Stomach (tissue), 4 donors: ENCODE measurements at regions not wholly inside any gene's neighbourhood (a gene's known extent, or its start where the extent isn't known, plus 50 kb on each side); places are given as distances from the start of the nearest gene placed in this dataset.
"Not testable (repeated sequence)": the region's sequence is repeated elsewhere in the genome, so short reads cannot be mapped to it uniquely, and the experiment has no call there.

Source experiments
- CTCF ChIP-seq, 7 experiments: fragments of 450-650 bp in 4 of 7; fragments of 200-600 bp in 3 of 7; sonication (generic) in 3 of 7; IDR thresholded peaks; one replicate each; pipeline ENCODE4 v1.5.1; 2016 to 2019; ENCODE audit warnings: antibody characterized with exemption in 7 of 7, control low read depth in 2 of 7, mild to moderate bottlenecking in 1 of 7
- POLR2A ChIP-seq, 4 donors: fragments of 450-650 bp; IDR thresholded peaks; one replicate each; pipeline ENCODE4 v1.6.1; 2016; ENCODE audit warnings: antibody characterized with exemption in 4 of 4, control low read depth in 2 of 4, mild to moderate bottlenecking in 1 of 4, moderate library complexity in 1 of 4
- POLR2AphosphoS5 ChIP-seq, 3 donors: sonication (generic); formaldehyde crosslinking; IDR thresholded peaks; one replicate each; pipeline ENCODE4 v1.6.1; 2016; ENCODE audit warnings: antibody characterized with exemption in 3 of 3

GRCh38 chr22:12608454-12608853 lies 2919.5 kb upstream of the OR11H1 start:
- not testable (repeated sequence) for TF ChIP-seq POLR2AphosphoS5, CTCF, POLR2A (IDR thresholded peaks at IDR 0.05)
